K562 (cell line): ENCODE measurements at regions not wholly inside any gene's neighbourhood (a gene's known extent, or its start where the extent isn't known, plus 50 kb on each side); places are given as distances from the start of the nearest gene placed in this dataset.

Experiments used
- ATAC-seq: fragments of 200-7000 bp; cut with Tn5 transposase; 3 replicates; pipeline ENCODE4 v1.9.1; 2020; ENCODE audit warnings: moderate library complexity
- BruUV-seq: library from RNA; stranded (reverse); fragments of 400-500 nt; replicated peaks from 2 replicates; lab custom pipeline; 2021; lab: Mats Ljungman, UMichigan
- CTCF ChIA-PET: fragments of 300-600 bp; formaldehyde crosslinking; extraction: SDS; loops from one replicate; lab custom pipeline; 2021; ENCODE audit warnings: low intra/inter-chr PET ratio; lab: Yijun Ruan, JAX
- POLR2A ChIA-PET: fragments of 300-600, 350-650 bp; sonication (Branson Sonifier 250); formaldehyde crosslinking; extraction: SDS; loops from one replicate; lab custom pipeline; 2021; ENCODE audit warnings: antibody characterized with exemption, inconsistent platforms; lab: Yijun Ruan, JAX
- DNase-seq, 4 experiments: peaks; one replicate each; pipeline versions ENCODE4 v3.0.0 to v3.0.0-alpha.2; 2011 to 2018; ENCODE audit warnings: low spot score in 3 of 4, mixed read lengths in 3 of 4; ENCODE audit errors: extremely low read depth in 1 of 4
- FAIRE-seq: peaks from 2 replicates; lab custom pipeline; 2011; peaks lifted over from hg19 to GRCh38; lab: Jason Lieb, UNC
- H2AFZ ChIP-seq: 2 replicates; pipeline ENCODE4 v1.6.0; 2011; ENCODE audit warnings: low read depth, low read length, control low read depth, inconsistent platforms
- H3K27ac ChIP-seq: fragments of 200-600 bp; 3 replicates; pipeline ENCODE4 v1.8.0; 2011; ENCODE audit warnings: low read depth, mild to moderate bottlenecking, control low read depth, inconsistent platforms, low read length, moderate library complexity, mixed read lengths; ENCODE audit errors: extremely low read depth
- H3K27me3 ChIP-seq, 2 experiments: fragments of 300-600 bp in 1 of 2; 2 replicates in 1 of 2; 3 replicates in 1 of 2; pipeline versions ENCODE4 v1.6.0 to v1.8.0; 2011; ENCODE audit warnings: inconsistent platforms in 2 of 2, low read length in 2 of 2, mild to moderate bottlenecking in 1 of 2, mixed read lengths in 1 of 2, moderate library complexity in 1 of 2; ENCODE audit not compliant: control insufficient read depth in 2 of 2, insufficient read depth in 2 of 2
- H3K36me3 ChIP-seq: fragments of 300-600 bp; 3 replicates; pipeline ENCODE4 v1.8.0; 2011; ENCODE audit warnings: mild to moderate bottlenecking, low read length, inconsistent platforms; ENCODE audit not compliant: control insufficient read depth, insufficient read depth
- H3K4me1 ChIP-seq, 2 experiments: fragments of 200-600 bp in 1 of 2; replicated peaks in 1 of 2; 2 replicates in 1 of 2; 3 replicates in 1 of 2; pipeline versions ENCODE4 v1.5.1 to v1.8.0; 2011; ENCODE audit warnings: inconsistent platforms in 2 of 2, low read length in 2 of 2, mild to moderate bottlenecking in 1 of 2, mixed read lengths in 1 of 2, moderate library complexity in 1 of 2; ENCODE audit not compliant: control insufficient read depth in 2 of 2, insufficient read depth in 2 of 2
- H3K4me2 ChIP-seq: 2 replicates; pipeline ENCODE4 v1.6.1; 2011; ENCODE audit warnings: low read length, control low read depth, inconsistent platforms, mixed read lengths; ENCODE audit not compliant: insufficient read depth
- H3K4me3 ChIP-seq: fragments of 200-600 bp; sonication (generic), shearing (Covaris generic); 2 replicates; pipeline ENCODE4 v1.5.1; 2016; ENCODE audit warnings: control low read depth, inconsistent platforms
- H3K79me2 ChIP-seq: fragments of 200-600 bp; 3 replicates; pipeline ENCODE4 v1.8.0; 2011; ENCODE audit warnings: low read length, inconsistent platforms; ENCODE audit not compliant: control insufficient read depth, insufficient read depth
- H3K9ac ChIP-seq, 2 experiments: 2 replicates each; pipeline versions ENCODE4 v1.6.0 to v1.6.1; 2011; ENCODE audit warnings: low read depth in 2 of 2, low read length in 2 of 2, control low read depth in 1 of 2, inconsistent platforms in 1 of 2, mild to moderate bottlenecking in 1 of 2, mixed read lengths in 1 of 2; ENCODE audit not compliant: insufficient read depth in 1 of 2
- H3K9me1 ChIP-seq: one replicate; pipeline ENCODE4 v1.6.0; 2011; ENCODE audit warnings: inconsistent platforms, mild to moderate bottlenecking, low read length, moderate library complexity; ENCODE audit not compliant: control insufficient read depth, insufficient read depth
- H3K9me3 ChIP-seq: replicated peaks from 2 replicates; pipeline ENCODE4 v1.5.1; 2011; ENCODE audit warnings: low read depth, low read length, inconsistent platforms; ENCODE audit not compliant: control insufficient read depth, insufficient read depth
- H4K20me1 ChIP-seq: replicated peaks from 2 replicates; pipeline ENCODE4 v1.6.1; 2011; ENCODE audit warnings: low read length, inconsistent platforms, mixed read lengths; ENCODE audit not compliant: control insufficient read depth, insufficient read depth
- MTA3 ChIP-seq: fragments of 450-650 bp; formaldehyde crosslinking; IDR thresholded peaks from 2 replicates; pipeline ENCODE4 v1.6.1; 2017; ENCODE audit warnings: mild to moderate bottlenecking, borderline replicate concordance
- MXI1 ChIP-seq: IDR thresholded peaks from 2 replicates; pipeline ENCODE4 v1.6.1; 2011; ENCODE audit warnings: low read depth, mild to moderate bottlenecking, improper control_type of control experiment, low read length
- NCOR1 ChIP-seq: fragments of 450-650 bp; IDR thresholded peaks from 2 replicates; pipeline ENCODE4 v1.6.1; 2016; ENCODE audit warnings: mild to moderate bottlenecking, moderate library complexity
- SOX6 ChIP-seq: fragments of 450-650 bp; IDR thresholded peaks from 2 replicates; pipeline ENCODE4 v1.6.1; 2014; ENCODE audit warnings: mild to moderate bottlenecking
- TEAD2 ChIP-seq: fragments of 450-650 bp; IDR thresholded peaks from 2 replicates; pipeline ENCODE4 v1.6.1; 2016; ENCODE audit warnings: missing genetic modification characterization, control low read depth, missing compliant biosample characterization
- U2AF2 ChIP-seq: fragments of 200-400 bp; formaldehyde crosslinking; optimal IDR thresholded peaks from 2 replicates; pipeline ENCODE3; 2017; ENCODE audit warnings: low read depth, mild to moderate bottlenecking, low read length
- ZEB2 ChIP-seq: fragments of 450-650 bp; IDR thresholded peaks from 2 replicates; pipeline ENCODE4 v1.6.1; 2016
- ZKSCAN8 ChIP-seq: fragments of 200-800 bp; sonication (Bioruptor generic); IDR thresholded peaks from 2 replicates; pipeline ENCODE4 v1.6.1; 2016; ENCODE audit warnings: missing genetic modification characterization, missing compliant biosample characterization
- ZNF143 ChIP-seq: sonication (generic); formaldehyde crosslinking; IDR thresholded peaks from 2 replicates; pipeline ENCODE4 v1.9.0; 2022; ENCODE audit warnings: mild to moderate bottlenecking, missing genetic modification reagents
- ZNF780A ChIP-seq: fragments of 250-450 bp; sonication (Bioruptor Pico); IDR thresholded peaks from 2 replicates; pipeline ENCODE4 v1.5.0; 2021; ENCODE audit warnings: mild to moderate bottlenecking
- WGBS: fragments of 100-300 bp; shearing (Covaris generic); methylation state at CpG from one replicate; pipeline ENCODE4 v1.1.6; 2016; ENCODE audit warnings: low coverage, mixed read lengths; ENCODE audit not compliant: insufficient coverage; ENCODE audit errors: missing lambda C conversion rate; 5-methylcytosine and 5-hydroxymethylcytosine counted together
- in situ Hi-C: fragments of 300-500 bp; cut with MboI; formaldehyde crosslinking; loops from 4 replicates; pipeline ENCODE4 v1.15.0; 2018; ENCODE audit warnings: inconsistent platforms, mixed read lengths
- intact Hi-C: fragments of 100-400 bp; cut with micrococcal nuclease; formaldehyde crosslinking; loops from 2 replicates; pipeline ENCODE4 v1.14.2; 2022
- TF ChIP-seq, protein P1 (sequence below): fragments of 250-450 bp; sonication (Bioruptor Pico); IDR thresholded peaks from 2 replicates; pipeline ENCODE4 v1.4.0; 2020
- TF ChIP-seq, protein P2 (sequence below): sonication (generic); formaldehyde crosslinking; IDR thresholded peaks from 2 replicates; pipeline ENCODE4 v1.8.1; 2023; ENCODE audit warnings: mild to moderate bottlenecking, missing genetic modification reagents

DNA sequence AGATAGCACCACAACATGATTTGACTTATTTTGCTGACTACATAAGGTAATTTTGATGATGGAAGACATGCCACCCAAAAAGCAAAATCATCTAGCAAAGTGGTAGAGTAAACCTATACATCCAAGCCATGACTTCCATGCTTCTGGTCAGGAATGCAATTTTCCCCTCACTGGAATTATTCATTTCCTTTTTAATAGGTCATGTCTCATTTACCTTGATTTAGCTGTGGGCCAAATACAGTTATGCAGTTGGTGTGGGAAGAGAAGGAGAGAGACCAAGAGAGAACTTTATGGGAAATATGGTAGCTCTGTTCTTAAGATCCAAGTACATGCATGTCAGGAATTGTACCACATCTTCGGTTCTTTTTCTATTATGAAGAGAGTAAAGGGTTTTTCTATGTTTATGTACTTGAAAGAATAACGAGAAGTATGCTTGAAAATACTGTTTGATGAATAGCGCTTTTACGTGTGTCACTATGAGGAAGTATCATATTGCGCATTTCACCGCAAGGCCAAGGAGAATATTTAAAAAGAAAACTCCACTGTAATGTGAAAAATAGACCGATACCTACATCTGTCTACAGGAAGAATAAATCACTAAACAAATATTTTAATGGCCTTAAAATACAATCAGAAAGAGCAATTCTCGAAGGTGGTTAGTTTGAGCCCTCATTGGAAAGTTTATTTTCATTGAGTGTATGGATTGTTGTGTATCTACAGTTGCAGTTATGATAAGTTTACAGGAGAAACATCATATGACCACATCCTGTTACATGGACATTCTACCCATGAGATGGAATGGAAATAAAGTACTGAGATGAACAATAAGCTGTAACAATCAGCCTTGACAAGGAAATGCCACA is 134.0 kb downstream of the FOXD1 start:
- 4% methylated on average over 8 of the region's 8 CpGs for WGBS
- Histone ChIP-seq H3K27me3 (peaks cover 6 to 43% of the 10 kb centered on the region in 2 experiments), H3K4me3 (no peak overlapping the region), H3K4me1 (peaks cover 0 to 3% of the 10 kb centered on the region in 2 experiments; a peak in 1 of 5 replicates), H3K9ac (no peak overlapping the region), H3K36me3 (no peaks in the 10 kb centered on the region), H3K4me2 (no peak overlapping the region), H3K27ac (no peak overlapping the region), H3K79me2 (no peaks in the 10 kb centered on the region), H2AFZ (no peak overlapping the region), H3K9me1 (no peaks in the 10 kb centered on the region), H3K9me3 (no peaks in the 10 kb centered on the region), H4K20me1 (no peaks in the 10 kb centered on the region)
- ChIA-PET POLR2A (no interaction called here), CTCF (no interaction called here)
- in situ Hi-C loops (no loop called here), intact Hi-C loops (loop anchor here (5.0 kb wide), 1 partner anchor 138 kb away; no protein-coding TSS in a partner anchor)
- ATAC-seq (no peak), DNase-seq (no peak), FAIRE-seq (no peak)
- TF ChIP-seq TEAD2 (tag) (no peak), ZNF780A (CRISPR knock-in tag) (no peak), MTA3 (no peak), NCOR1 (no peak), ZEB2 (no peak), MXI1 (no peak), U2AF2 (no peak), SOX6 (no peak), ZNF143 (CRISPR knock-in tag) (no peak), ZKSCAN8 (no peak)
- TF ChIP-seq, protein P1, sequence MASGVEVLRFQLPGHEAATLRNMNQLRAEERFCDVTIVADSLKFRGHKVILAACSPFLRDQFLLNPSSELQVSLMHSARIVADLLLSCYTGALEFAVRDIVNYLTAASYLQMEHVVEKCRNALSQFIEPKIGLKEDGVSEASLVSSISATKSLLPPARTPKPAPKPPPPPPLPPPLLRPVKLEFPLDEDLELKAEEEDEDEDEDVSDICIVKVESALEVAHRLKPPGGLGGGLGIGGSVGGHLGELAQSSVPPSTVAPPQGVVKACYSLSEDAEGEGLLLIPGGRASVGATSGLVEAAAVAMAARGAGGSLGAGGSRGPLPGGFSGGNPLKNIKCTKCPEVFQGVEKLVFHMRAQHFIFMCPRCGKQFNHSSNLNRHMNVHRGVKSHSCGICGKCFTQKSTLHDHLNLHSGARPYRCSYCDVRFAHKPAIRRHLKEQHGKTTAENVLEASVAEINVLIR (CRISPR knock-in tag), result no peak
- TF ChIP-seq, protein P2, sequence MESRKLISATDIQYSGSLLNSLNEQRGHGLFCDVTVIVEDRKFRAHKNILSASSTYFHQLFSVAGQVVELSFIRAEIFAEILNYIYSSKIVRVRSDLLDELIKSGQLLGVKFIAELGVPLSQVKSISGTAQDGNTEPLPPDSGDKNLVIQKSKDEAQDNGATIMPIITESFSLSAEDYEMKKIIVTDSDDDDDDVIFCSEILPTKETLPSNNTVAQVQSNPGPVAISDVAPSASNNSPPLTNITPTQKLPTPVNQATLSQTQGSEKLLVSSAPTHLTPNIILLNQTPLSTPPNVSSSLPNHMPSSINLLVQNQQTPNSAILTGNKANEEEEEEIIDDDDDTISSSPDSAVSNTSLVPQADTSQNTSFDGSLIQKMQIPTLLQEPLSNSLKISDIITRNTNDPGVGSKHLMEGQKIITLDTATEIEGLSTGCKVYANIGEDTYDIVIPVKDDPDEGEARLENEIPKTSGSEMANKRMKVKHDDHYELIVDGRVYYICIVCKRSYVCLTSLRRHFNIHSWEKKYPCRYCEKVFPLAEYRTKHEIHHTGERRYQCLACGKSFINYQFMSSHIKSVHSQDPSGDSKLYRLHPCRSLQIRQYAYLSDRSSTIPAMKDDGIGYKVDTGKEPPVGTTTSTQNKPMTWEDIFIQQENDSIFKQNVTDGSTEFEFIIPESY (CRISPR knock-in tag), result no peak
- no TSS peak for BruUV-seq
